Brain microvascular endothelial cell (primary cell): ENCODE measurements at regions not wholly inside any gene's neighbourhood (a gene's known extent, or its start where the extent isn't known, plus 50 kb on each side); places are given as distances from the start of the nearest gene placed in this dataset.

Experiments
- DNase-seq: peaks from one replicate; pipeline ENCODE4 v3.0.0-alpha.2; 2020
- H3K27ac ChIP-seq: fragments of 250-450 bp; sonication (Bioruptor Pico); 2 replicates; pipeline ENCODE4 v1.5.1; 2020; ENCODE audit warnings: mild to moderate bottlenecking, moderate library complexity
- H3K27me3 ChIP-seq: fragments of 250-450 bp; sonication (Bioruptor Pico); replicated peaks from 2 replicates; pipeline ENCODE4 v1.5.1; 2020; ENCODE audit warnings: mild to moderate bottlenecking
- H3K36me3 ChIP-seq: fragments of 250-450 bp; sonication (Bioruptor Pico); replicated peaks from 2 replicates; pipeline ENCODE4 v1.5.1; 2020; ENCODE audit warnings: mild to moderate bottlenecking
- H3K4me3 ChIP-seq: 2 replicates; pipeline ENCODE4 v1.5.1; 2011; ENCODE audit warnings: low read depth, mild to moderate bottlenecking, control low read depth, low read length, moderate library complexity
- in situ Hi-C: cut with HindIII; loops from 2 replicates; pipeline ENCODE4 v1.10.0; 2017; ENCODE audit warnings: low sequenced_read_pairs, low pct_ligation_motif_present
- TF ChIP-seq, protein P1 (sequence below): IDR thresholded peaks from 2 replicates; pipeline ENCODE4 v1.5.1; 2011; ENCODE audit warnings: low read depth, mild to moderate bottlenecking, moderate library complexity, low read length, control low read depth, inconsistent platforms; ENCODE audit errors: missing control alignments

DNA sequence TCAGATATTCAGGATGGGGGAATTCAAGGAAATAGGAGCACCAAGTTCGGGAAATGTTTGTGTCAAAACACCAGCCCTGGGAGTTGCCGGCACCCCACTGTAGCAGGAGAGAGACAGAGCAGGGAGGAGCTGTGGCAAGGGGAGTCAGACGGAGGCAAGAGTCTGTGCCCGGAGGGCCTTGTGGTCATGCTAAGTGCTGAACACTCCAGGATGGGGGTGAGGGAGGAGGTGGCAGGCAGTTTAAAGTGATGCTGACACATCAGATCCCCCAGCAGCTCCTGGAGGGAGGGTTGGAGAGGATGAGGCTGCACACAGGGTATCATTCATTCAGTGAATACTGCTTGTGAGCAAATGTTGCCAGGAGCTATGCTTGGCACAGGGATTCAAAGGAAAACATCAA lies 150.3 kb upstream of the ETV3 start:
- Histone ChIP-seq H3K27ac (no peak overlapping the region), H3K36me3 (no peaks in the 10 kb centered on the region), H3K4me3 (no peak overlapping the region), H3K27me3 (no peaks in the 10 kb centered on the region)
- no peak for DNase-seq
- in situ Hi-C loops: no loop called here
- TF ChIP-seq, protein P1, sequence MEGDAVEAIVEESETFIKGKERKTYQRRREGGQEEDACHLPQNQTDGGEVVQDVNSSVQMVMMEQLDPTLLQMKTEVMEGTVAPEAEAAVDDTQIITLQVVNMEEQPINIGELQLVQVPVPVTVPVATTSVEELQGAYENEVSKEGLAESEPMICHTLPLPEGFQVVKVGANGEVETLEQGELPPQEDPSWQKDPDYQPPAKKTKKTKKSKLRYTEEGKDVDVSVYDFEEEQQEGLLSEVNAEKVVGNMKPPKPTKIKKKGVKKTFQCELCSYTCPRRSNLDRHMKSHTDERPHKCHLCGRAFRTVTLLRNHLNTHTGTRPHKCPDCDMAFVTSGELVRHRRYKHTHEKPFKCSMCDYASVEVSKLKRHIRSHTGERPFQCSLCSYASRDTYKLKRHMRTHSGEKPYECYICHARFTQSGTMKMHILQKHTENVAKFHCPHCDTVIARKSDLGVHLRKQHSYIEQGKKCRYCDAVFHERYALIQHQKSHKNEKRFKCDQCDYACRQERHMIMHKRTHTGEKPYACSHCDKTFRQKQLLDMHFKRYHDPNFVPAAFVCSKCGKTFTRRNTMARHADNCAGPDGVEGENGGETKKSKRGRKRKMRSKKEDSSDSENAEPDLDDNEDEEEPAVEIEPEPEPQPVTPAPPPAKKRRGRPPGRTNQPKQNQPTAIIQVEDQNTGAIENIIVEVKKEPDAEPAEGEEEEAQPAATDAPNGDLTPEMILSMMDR: no peak

GRCh38 chr1:157288006-157288405 lies 149.8 kb upstream of the ETV3 start:
- no peak overlapping the region for H3K27ac ChIP-seq
- H3K36me3 ChIP-seq: no peaks in the 10 kb centered on the region
- no peak for DNase-seq
- H3K27me3 ChIP-seq: no peaks in the 10 kb centered on the region
- in situ Hi-C loops: no loop called here
- no peak overlapping the region for H3K4me3 ChIP-seq
- TF ChIP-seq, protein P1: no peak

- in situ Hi-C loops: no loop called here
- H3K36me3 ChIP-seq: no peaks in the 10 kb centered on the region
- H3K27ac ChIP-seq: no peak overlapping the region
- no peaks in the 10 kb centered on the region for H3K27me3 ChIP-seq
- DNase-seq: no peak
- H3K4me3 ChIP-seq: no peak overlapping the region
- TF ChIP-seq, protein P1: no peak
These were observed 149.3 kb upstream of the ETV3 start for GRCh38 chr1:157287462-157287861.

GRCh38 chr1:157286646-157287420 lies 148.6 kb upstream of the ETV3 start:
- no peaks in the 10 kb centered on the region for H3K27me3 ChIP-seq
- no peaks in the 10 kb centered on the region for H3K36me3 ChIP-seq
- no peak for DNase-seq
- H3K4me3 ChIP-seq: no peak overlapping the region
- in situ Hi-C loops: no loop called here
- TF ChIP-seq, protein P1: no peak
- no peak overlapping the region for H3K27ac ChIP-seq

DNA sequence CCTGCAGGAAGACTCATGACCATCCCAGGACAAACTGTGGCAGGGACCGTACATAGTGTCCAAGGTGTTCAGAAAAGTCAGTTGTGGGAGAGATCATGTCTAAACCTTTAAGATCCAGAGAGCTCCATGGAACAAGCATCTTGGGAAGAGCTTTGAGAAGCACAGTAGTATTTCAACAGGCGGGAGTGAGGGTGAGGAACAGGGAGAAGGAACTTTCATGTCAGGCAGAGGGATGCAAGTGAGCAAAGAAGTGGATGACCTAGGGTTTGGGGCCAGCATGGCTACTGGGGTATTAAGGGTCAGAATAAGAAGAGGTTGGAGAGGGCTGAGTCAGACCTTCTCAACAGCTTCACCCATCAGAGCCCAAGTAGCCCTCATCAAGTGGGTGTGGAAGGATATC lies 147.9 kb upstream of the ETV3 start:
- TF ChIP-seq, protein P1: no peak
- in situ Hi-C loops: no loop called here
- Histone ChIP-seq H3K36me3 (no peaks in the 10 kb centered on the region), H3K27ac (no peak overlapping the region), H3K4me3 (no peak overlapping the region), H3K27me3 (no peaks in the 10 kb centered on the region)
- no peak for DNase-seq

DNA sequence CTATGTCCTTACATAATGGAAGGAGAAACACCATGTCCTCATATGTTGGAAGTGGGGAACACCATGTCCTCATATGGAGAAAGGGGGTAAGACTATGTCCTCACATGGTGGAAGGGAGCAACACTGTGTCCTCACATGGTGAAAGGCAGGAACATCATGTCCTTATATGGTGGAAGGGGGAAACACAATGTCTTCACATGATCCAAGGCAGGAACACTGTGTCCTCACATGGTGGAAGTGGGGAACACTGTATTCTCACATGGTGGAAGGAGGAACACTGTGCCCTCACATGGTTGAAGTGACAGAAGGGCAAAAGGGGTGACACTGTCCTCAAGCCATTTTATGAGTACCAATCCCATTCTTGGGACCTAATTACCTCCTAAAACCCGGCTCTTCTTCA lies 146.3 kb upstream of the ETV3 start:
- Histone ChIP-seq H3K27me3 (peaks cover 3% of the 10 kb centered on the region), H3K36me3 (no peaks in the 10 kb centered on the region), H3K27ac (no peak overlapping the region), H3K4me3 (no peak overlapping the region)
- TF ChIP-seq, protein P1: no peak
- in situ Hi-C loops: no loop called here
- DNase-seq: no peak
